HUDEP-2 (cell line): ENCODE measurements at regions not wholly inside any gene's neighbourhood (a gene's known extent, or its start where the extent isn't known, plus 50 kb on each side); places are given as distances from the start of the nearest gene placed in this dataset.

Experiments
- DNase-seq, 76 experiments: peaks; one replicate each; lab custom pipeline; 2025; ENCODE audit not compliant: unreplicated experiment in 76 of 76; lab: John Stamatoyannopoulos, UW

DNA sequence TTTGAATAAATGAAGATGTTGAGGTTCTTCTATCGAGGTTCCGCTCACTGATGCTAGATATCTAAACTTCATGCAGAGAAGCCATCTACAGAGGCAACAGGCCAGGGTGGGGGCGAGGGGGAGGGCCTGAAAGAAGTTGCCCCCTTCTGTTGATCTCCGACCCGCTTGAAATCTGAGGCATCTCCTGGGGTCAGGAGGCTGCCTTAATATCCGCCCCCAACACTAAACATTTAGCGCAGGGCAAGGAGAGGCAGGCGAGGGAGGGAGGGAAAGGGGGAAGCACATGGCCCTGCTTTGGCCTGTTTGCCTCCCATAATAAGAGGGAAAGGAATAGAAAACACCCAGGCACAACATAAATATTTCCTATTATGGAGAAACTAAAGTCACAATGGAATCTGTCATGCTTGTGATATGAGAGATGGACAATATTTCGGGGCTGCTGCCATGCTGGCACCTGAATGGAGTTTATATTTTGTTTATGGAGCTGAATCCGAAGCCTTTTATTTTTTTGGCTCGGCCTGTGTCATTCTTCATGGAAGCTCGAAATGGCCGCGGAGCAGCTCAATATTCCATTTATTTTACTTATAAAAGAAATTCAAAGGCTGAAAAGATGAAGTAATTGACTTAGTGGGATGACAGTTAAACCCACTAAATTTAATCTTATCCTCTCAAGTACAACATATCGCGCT lies 221.1 kb downstream of the INSIG2 start:
- DNase-seq: peak in 1 of 76 experiments; percentile 9

DNA sequence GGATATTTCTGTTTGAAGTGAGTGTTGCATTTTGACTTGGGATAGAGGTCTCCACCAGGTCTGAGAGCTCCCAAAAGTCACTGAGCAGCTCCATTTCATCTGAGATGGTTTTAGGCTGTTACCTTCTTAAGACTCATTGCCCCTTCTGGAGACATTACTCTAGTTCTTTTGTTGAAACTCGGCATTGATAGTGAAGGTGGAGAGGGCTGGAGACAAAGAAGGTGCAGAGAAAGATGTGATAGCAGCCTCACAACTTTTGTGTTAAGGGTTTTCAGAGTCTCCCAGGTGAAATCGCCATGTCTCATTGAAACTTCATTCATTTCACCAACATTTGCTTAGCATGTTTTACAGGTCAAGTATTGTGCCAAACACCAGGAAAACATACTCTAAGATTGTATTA lies 219.6 kb downstream of the INSIG2 start:
- no peak for DNase-seq

DNA sequence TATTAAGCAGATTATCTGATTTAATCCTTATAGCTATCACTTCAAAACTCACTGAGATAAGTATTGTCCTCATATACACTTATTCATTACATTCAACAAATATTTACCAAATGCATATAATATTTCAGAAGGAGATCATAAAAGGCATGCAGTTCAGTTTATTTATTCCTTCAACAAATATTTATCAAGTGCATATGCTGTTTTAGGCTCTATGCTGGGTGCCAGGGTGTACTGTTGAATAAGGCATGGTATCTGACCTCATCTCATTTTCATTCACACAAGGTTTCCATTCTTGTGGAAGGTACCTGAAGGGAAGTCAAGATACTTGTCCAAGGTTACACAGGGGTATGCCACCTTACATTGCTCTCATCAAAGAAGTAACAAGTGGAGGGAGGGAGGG lies 213.0 kb downstream of the INSIG2 start:
- DNase-seq: no peak

- no peak for DNase-seq
Measured at GRCh38 chr2:118300832-118301231, 212.6 kb downstream of the INSIG2 start.

DNA sequence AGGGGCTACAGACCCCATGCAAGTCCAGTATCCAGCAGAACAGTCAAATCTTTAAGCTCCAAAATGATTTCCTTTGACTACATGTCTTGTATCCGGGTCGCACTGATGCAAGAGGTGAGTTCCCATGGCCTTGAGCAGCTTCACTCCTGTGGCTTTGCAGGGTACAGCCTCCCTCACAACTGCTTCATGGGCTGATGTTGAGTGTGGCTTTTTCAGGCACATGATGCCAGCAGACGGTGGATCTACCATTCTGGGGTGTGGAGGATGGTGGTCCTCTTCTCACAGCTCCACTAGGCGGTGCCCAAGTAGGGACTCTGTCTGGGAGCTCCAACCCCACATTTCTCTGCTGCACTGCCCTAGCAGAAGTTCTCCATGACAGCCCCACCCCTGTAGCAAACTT lies 208.4 kb downstream of the INSIG2 start:
- DNase-seq: no peak

DNA sequence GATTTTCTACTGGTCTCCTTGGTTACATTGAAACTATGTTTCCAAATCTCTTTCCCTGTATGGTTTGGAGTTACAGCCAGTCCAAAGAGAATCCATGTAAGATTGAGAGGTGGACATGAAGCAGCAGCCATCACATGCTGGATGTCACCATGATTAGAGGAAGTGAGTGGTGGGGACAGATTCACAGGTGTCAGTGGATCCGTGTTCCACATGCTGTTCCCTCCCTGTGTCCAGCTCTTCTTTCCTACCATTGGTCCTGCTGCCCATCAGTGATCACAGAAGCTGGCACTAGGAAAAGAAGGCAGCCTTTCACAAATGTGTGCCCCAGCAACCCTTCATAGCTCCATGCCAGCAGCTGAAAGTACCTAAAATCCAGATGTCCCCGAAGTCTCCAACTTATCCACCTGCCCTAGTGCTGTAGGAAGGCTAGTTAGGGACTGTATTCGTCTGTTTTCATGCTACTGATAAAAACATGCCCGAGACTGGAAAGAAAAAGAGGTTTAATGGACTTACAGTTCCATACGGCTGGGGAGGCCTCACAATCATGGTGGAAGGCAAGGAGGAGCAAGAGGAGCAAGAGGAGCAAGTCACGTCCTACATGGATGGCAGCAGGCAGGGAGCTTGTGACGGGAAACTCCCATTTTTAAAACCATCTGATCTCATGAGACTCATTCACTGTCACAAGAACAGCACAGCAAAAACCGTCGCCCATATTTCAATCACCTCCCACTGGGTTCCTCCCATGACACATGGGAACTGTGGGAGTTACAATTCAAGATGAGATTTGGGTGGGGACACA lies 207.5 kb downstream of the INSIG2 start:
- no peak for DNase-seq

- no peak for DNase-seq
Measured at GRCh38 chr2:118294063-118294462, 205.8 kb downstream of the INSIG2 start.

DNA sequence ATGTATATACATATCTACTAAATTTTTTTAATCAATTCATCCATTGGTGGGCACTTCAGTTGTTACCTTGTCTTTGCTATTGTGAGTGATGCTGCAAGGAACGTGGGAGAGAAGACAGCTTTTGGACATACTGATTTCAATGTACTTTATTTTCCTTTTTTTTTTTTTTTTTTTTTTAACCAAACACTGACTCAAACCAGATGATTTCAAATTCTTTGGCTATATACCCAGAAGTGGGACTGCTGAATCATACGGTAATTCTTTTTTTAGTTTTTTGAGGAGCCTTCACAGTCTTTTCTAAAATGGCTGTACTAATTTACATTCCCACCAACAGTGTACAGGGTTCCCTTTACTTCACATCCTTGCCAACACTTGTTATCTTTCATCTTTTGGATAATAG lies 204.7 kb downstream of the INSIG2 start:
- DNase-seq: no peak

DNA sequence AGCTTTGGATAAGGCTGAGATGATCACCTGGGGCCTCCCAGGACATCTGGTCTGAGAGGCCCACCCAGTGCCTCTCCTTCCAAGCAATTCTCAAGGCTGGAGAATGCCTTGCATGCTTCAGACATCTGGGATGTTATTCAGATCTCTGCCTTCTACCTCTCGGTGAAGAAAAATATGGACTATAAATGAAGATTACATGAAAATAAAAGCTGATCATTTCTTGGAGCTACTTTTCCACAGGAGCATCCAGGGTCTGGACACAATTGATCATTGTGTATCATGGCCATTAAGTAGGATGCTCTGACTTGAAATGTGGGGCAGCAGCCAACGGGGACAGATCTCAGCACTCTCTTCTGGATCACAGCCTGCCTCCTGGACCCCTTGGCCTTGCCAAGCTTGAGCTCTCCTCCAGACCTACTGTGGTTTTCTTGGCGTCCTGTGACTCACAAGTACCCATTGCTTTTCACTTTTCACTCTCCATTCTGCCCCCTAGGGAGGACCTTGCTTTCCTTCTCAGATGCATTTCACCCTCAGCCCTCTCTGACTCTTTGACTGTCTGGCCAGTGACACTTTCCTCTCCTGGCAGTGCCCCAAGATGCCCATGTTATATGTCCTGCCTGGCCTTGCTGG lies 203.1 kb downstream of the INSIG2 start:
- no peak for DNase-seq

DNA sequence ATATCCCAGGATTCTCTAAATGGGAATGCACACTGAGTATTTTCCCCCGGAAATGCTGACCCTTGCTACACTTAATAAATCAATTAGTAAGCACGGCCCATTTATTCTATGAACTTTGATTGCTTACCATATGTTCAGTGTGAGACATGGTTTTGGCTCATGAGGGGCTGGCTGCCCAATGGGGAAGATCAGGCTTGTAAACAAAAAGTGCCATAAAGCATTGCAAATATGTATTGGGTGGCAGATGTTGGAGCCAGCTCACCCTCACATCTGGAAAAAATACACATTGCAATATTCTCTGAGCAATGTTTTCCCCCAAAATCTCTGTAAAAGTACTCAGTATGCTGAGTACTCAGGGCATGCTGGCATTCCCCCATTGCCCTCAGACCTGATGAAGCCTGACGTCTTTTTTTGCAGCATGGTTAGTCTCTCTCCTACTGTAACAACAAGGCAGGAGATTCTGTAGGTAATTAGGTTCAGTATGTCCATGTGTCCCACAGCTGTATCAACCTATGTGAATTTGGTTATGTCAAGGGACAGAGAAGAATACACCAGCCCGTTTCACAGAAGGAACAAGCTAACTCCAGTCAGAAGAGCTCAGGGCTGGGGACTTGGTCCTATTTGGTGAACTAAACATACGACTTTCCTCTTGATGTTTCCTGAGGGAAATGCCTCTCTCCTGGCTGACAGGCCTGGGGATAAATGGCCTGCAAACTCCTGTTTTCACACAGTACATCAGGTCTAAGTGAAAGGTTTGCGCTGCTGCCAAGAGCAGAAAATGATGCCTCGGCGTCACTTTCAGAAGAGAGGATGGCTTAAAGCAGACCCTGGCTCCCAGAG lies 202.4 kb downstream of the INSIG2 start:
- no peak for DNase-seq

- DNase-seq: no peak
Measured at GRCh38 chr2:118279005-118279404, 190.7 kb downstream of the INSIG2 start.

- no peak for DNase-seq
Measured at GRCh38 chr2:118278046-118278445, 189.8 kb downstream of the INSIG2 start.

DNA sequence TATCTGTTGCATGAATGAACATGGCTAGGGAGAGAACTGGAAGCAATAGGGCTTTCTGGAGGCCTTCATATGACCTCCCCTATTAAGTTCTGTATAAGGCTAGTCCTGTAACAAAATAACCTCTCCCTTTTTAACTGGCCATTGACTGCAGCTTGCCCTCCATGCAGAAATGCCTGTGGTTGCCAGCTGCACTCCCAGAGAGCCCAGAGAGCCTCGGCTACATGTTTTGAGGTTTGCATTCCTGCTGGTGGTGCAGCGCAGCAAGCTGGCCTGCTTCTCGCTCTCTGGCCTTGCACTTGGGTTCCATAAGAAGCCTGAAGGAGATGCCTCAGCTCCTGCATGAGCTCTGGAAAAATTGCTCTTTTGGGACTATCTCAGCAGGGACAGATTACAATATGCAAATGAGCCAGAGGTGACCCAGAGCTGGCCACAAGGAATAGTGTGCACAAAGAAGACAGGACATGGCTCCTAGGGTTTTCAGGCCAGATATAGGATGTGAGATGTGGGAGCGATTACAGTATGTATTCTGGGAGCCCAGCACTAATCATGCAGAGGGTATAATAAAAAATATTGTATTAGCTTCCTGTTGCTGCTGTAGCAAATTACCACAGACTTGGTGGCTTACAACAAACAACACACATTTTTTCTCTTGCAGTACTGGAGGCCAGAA lies 186.7 kb downstream of the INSIG2 start:
- DNase-seq: no peak

DNA sequence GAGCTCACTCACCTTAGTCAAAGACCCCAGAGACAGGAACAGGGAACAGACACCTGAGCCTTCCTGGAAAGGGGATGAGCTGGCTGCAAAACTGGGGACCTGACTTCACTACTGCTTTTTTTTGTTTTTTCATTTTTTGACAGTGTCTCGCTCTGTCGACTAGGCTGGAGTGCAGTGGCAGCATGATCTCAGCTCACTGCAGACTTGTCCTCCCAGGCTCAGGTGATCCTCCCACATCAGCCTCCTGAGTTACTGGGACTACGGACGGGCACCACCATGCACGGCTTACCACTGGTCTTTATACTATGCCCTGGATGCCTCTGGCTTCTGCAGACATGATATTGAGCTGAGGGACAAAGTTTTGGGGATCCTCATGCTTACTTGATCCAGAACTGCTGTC lies 184.1 kb downstream of the INSIG2 start:
- DNase-seq: no peak

DNA sequence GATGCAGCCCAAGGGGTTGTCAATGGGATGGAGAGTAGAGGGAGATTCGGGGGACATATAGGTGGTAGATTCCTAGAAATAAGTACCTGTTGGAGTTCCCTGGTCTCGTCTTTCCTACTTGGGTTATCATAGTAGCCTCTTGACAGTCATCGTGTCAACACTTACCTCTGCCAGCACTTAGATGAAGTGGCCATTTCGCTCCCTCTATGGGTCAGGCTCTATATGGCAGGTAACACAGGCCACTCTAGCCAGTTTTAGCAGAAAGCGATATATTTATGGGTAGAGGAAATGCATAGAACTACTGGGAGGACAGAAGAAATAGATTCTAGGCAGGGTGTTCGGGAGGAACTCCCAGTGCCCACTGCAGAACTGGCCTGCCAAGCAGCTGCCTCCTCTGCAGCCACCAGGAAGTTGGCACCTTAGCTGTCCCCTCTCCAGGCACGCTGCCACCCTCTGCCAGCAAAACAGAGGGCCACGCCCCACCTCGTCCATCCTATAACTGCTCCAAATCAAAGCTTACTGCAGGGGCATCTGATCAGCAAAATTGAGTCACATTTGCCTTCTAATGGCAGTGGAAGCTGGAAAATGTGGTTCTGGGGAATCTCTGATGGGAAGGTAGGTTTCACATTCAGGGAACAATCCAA lies 181.3 kb downstream of the INSIG2 start:
- no peak for DNase-seq

GRCh38 chr2:118268268-118268667 lies 180.0 kb downstream of the INSIG2 start:
- DNase-seq: no peak

- DNase-seq: no peak
Measured at GRCh38 chr2:118265873-118266455, 177.7 kb downstream of the INSIG2 start.

GRCh38 chr2:118264232-118264990 lies 176.1 kb downstream of the INSIG2 start:
- DNase-seq: no peak

GRCh38 chr2:118257696-118258095 lies 169.4 kb downstream of the INSIG2 start:
- DNase-seq: no peak
